ENCODE measurements at regions not wholly inside any gene's neighbourhood (a gene's known extent, or its start where the extent isn't known, plus 50 kb on each side); places are given as distances from the start of the nearest gene placed in this dataset.

DNA sequence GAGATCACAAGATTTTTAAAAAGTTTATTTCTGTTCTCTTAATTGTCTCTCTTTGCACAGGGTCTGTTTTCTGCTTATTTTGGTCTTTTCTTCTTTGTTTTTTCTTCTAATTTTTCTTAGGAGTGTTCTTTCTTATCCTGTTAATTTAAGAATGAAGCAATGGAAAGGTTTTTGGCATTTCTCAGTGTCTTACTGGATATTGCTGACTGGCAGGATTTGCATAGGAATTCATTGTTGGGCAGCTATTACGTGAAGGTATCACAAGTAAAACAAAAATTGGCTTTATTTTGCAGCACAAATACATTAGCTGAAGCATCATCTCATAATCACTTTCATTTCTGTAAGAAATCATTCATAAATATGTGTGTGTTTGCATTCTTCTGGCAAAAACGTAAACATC lies 566.9 kb upstream of the CDH6 start:
- Histone ChIP-seq H3K27me3 (no peaks in the 10 kb centered on the region), H3K4me3 (no peak overlapping the region), H3K4me1 (no peaks in the 10 kb centered on the region), H3K36me3 (no peaks in the 10 kb centered on the region), H3K27ac (no peak overlapping the region), H3K9me3 (no peaks in the 10 kb centered on the region)
- DNase-seq (ENCODE audit: extremely low spot score in 2 of 2) = no peak
- intact Hi-C loops (cut with DNase I) = no loop called here
- TF ChIP-seq POLR2A (IDR thresholded peaks at IDR 0.05) (no peak), POLR2AphosphoS5 (IDR thresholded peaks at IDR 0.05; ENCODE audit: insufficient read depth in 1 of 2, low read depth in 1 of 2) (no peak)
- TF ChIP-seq, protein P1, sequence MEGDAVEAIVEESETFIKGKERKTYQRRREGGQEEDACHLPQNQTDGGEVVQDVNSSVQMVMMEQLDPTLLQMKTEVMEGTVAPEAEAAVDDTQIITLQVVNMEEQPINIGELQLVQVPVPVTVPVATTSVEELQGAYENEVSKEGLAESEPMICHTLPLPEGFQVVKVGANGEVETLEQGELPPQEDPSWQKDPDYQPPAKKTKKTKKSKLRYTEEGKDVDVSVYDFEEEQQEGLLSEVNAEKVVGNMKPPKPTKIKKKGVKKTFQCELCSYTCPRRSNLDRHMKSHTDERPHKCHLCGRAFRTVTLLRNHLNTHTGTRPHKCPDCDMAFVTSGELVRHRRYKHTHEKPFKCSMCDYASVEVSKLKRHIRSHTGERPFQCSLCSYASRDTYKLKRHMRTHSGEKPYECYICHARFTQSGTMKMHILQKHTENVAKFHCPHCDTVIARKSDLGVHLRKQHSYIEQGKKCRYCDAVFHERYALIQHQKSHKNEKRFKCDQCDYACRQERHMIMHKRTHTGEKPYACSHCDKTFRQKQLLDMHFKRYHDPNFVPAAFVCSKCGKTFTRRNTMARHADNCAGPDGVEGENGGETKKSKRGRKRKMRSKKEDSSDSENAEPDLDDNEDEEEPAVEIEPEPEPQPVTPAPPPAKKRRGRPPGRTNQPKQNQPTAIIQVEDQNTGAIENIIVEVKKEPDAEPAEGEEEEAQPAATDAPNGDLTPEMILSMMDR (IDR thresholded peaks at IDR 0.05) = no peak

DNA sequence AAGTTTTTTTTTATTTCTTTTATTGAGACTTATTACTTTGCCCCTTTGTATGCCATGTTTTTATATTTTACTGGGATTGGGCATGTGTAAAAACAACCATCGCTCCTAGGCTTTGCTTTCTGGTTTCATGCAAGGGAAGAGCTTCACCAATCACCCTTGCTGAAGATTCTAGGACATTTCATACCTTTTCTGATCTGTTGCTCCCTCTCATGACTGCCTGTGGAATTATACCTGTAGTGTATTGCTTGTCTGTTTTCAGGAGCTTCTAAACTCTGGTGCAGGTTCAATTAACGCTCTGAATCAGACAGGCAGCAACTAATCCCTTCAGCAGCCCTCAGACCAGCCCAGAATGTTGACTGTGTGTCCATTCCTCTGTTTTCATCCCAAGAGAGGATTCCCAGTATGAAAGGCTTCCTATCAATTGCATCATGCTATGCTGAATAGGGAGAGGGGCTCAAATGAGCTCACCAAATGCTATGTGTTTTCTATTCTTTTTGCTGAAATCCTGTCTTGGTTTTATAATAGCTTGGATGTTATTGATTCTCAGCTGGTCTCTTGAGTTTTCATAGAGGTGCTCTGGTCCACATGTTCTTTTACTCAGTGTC lies 572.9 kb upstream of the CDH6 start:
- no peaks in the 10 kb centered on the region for H3K9me3 ChIP-seq
- intact Hi-C loops (cut with DNase I) = no loop called here
- TF ChIP-seq POLR2A (IDR thresholded peaks at IDR 0.05) (no peak), POLR2AphosphoS5 (IDR thresholded peaks at IDR 0.05; ENCODE audit: insufficient read depth in 1 of 2, low read depth in 1 of 2) (no peak)
- TF ChIP-seq, protein P1 (IDR thresholded peaks at IDR 0.05) = no peak
- no peaks in the 10 kb centered on the region for H3K36me3 ChIP-seq
- no peak overlapping the region for H3K27ac ChIP-seq
- H3K4me3 ChIP-seq = no peak overlapping the region
- no peaks in the 10 kb centered on the region for H3K4me1 ChIP-seq
- no peak for DNase-seq (ENCODE audit: extremely low spot score in 2 of 2)
- H3K27me3 ChIP-seq = no peaks in the 10 kb centered on the region

DNA sequence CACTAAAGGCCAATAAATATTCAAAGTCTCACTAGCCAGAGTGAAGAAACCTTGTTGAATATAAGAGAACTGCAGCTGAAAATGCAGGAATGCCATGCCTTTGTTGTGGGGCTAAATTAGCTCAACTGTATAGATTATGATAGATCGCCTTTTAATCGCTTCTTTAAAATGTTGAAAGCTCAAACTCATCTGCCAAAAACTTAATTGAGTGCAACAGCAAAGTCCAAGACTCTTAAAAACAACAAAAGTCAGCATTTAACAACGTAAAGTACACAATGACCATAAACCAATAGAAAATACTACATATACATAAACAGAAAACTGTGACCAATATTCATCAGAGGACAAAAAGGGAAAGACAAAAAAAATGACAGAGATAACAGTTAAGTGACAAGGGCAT lies 585.0 kb upstream of the CDH6 start:
- Histone ChIP-seq H3K4me3 (no peak overlapping the region), H3K4me1 (no peaks in the 10 kb centered on the region), H3K36me3 (no peaks in the 10 kb centered on the region), H3K27me3 (no peaks in the 10 kb centered on the region), H3K9me3 (no peaks in the 10 kb centered on the region), H3K27ac (no peak overlapping the region)
- TF ChIP-seq, protein P1 (IDR thresholded peaks at IDR 0.05) = no peak
- TF ChIP-seq POLR2AphosphoS5 (IDR thresholded peaks at IDR 0.05; ENCODE audit: insufficient read depth in 1 of 2, low read depth in 1 of 2) = no peak
- no peak for TF ChIP-seq POLR2A (IDR thresholded peaks at IDR 0.05)
- intact Hi-C loops (cut with DNase I) = no loop called here
- no peak for DNase-seq (ENCODE audit: extremely low spot score in 2 of 2)

DNA sequence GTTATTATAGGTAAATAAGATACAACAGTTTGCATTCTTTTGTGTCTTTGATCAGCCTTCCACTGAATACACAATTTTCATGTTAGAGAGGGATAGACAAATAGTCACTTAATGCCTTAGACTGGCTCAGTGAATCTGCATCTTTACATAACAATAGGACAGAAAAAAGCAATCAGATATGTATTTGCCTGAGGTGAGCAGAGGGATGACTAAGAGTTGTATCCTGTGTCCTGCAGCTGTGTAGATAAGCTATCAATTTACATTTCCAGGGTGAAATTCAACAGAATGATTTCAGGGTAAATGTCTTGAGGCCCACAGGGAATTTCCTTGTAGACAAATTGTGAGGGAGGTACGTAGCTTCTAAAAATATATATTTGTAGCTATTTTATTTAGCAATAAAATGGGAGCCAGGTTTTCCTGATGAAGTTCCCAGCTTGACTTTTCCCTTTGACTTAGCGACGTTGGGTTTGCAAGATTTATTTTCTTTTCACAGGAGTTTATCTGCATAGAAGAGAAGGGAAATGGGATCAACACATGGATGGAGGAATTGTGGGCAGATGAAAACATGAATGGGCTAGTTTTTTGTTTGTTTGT lies 586.1 kb upstream of the CDH6 start:
- TF ChIP-seq, protein P1 (IDR thresholded peaks at IDR 0.05) = no peak
- TF ChIP-seq POLR2AphosphoS5 (IDR thresholded peaks at IDR 0.05; ENCODE audit: insufficient read depth in 1 of 2, low read depth in 1 of 2) (no peak), POLR2A (IDR thresholded peaks at IDR 0.05) (no peak)
- no peaks in the 10 kb centered on the region for H3K36me3 ChIP-seq
- H3K4me3 ChIP-seq = no peak overlapping the region
- no peaks in the 10 kb centered on the region for H3K9me3 ChIP-seq
- DNase-seq (ENCODE audit: extremely low spot score in 2 of 2) = no peak
- intact Hi-C loops (cut with DNase I) = no loop called here
- no peak overlapping the region for H3K27ac ChIP-seq
- no peaks in the 10 kb centered on the region for H3K4me1 ChIP-seq
- no peaks in the 10 kb centered on the region for H3K27me3 ChIP-seq

DNA sequence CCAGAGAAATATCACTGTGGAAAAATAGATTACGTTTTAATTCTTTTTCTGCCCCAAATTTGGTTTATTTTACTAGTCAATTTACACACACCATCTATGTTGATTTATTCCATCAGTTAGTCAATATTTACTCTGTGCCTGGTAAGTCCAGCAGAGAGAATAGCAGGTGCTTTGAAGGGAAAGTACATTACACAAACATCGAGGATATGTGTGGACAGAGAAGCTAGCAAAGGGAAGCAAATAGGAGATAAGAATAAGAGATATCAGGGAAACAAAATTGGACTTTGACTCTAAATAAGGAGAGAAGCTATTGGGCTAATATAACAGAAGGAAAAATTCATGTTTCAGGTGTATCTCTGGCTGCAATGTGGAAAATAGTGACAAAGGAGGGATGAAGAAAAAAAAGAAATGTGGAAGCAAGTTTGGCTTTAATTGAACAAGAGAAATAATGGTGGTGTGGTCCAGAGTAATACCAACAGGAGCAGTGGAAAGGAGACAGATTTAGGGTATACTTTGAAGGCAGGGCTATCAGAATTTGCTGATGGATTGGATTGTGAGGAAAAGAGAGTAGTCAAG lies 587.7 kb upstream of the CDH6 start:
- intact Hi-C loops (cut with DNase I) = no loop called here
- Histone ChIP-seq H3K9me3 (no peaks in the 10 kb centered on the region), H3K36me3 (no peaks in the 10 kb centered on the region), H3K4me3 (no peak overlapping the region), H3K27ac (no peak overlapping the region), H3K27me3 (no peaks in the 10 kb centered on the region), H3K4me1 (no peaks in the 10 kb centered on the region)
- DNase-seq (ENCODE audit: extremely low spot score in 2 of 2) = no peak
- TF ChIP-seq, protein P1 (IDR thresholded peaks at IDR 0.05) = no peak
- no peak for TF ChIP-seq POLR2AphosphoS5 (IDR thresholded peaks at IDR 0.05; ENCODE audit: insufficient read depth in 1 of 2, low read depth in 1 of 2)
- no peak for TF ChIP-seq POLR2A (IDR thresholded peaks at IDR 0.05)
